ENCODE measurements at regions not wholly inside any gene's neighbourhood (a gene's known extent, or its start where the extent isn't known, plus 50 kb on each side); places are given as distances from the start of the nearest gene placed in this dataset.

DNA sequence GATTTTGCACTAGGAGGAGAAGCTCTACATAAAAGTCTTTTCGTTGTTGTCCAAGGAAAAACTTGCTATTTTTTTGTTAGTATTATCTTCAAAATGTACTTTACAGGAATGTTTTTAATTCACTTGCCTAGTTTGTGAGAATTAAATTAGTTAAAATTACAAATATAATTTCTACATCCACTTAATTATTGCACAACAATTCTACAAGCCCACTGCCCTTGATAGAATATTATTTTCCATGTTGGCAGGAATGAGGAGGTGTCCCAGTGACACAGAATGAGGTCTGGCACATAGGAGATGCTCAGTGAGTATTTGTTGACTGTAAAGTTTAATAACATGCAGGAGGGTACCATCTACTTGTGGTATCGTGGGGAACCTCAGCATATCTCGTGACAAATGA is 255.4 kb downstream of the SDHAF3 start:
- H3K79me2 ChIP-seq (ENCODE audit: control insufficient read depth, insufficient read depth, low read length, unreplicated experiment): no peaks in the 10 kb centered on the region
- no peaks in the 10 kb centered on the region for H3K36me3 ChIP-seq (ENCODE audit: insufficient read depth, low read length)
- H3K27ac ChIP-seq (ENCODE audit: low read depth, low read length): no peak overlapping the region
- no peaks in the 10 kb centered on the region for H3K27me3 ChIP-seq (ENCODE audit: insufficient read depth, low read length)
- H3K4me3 ChIP-seq (ENCODE audit: low read depth, low read length): no peak overlapping the region
- no peak overlapping the region for H2AFZ ChIP-seq (ENCODE audit: low read length, unreplicated experiment)
- H3K4me1 ChIP-seq (ENCODE audit: control insufficient read depth, insufficient read depth, low read length, unreplicated experiment): no peaks in the 10 kb centered on the region

DNA sequence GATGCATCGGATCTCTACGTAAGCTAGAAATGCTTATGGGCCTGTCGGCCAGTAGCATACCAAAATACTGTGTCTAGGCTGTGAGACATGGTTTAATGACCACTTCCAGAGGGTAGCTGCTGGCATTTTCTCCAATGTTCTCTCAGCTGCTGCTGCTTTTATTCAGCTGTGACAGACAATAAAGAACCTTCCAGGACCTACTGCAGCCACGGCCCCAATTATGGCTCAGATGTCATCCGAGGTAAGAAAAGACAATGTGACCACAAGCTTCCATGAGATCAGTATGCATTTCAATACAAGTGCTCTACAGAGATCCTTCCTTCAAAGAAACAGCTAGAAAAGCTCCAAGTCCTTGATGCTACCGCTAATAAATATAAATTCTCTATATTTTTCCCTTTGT is 256.2 kb downstream of the SDHAF3 start:
- no peaks in the 10 kb centered on the region for H3K4me1 ChIP-seq (ENCODE audit: control insufficient read depth, insufficient read depth, low read length, unreplicated experiment)
- H3K27me3 ChIP-seq (ENCODE audit: insufficient read depth, low read length): no peaks in the 10 kb centered on the region
- H3K36me3 ChIP-seq (ENCODE audit: insufficient read depth, low read length): no peaks in the 10 kb centered on the region
- H3K4me3 ChIP-seq (ENCODE audit: low read depth, low read length): no peak overlapping the region
- no peak overlapping the region for H3K27ac ChIP-seq (ENCODE audit: low read depth, low read length)
- no peaks in the 10 kb centered on the region for H3K79me2 ChIP-seq (ENCODE audit: control insufficient read depth, insufficient read depth, low read length, unreplicated experiment)
- no peak overlapping the region for H2AFZ ChIP-seq (ENCODE audit: low read length, unreplicated experiment)

DNA sequence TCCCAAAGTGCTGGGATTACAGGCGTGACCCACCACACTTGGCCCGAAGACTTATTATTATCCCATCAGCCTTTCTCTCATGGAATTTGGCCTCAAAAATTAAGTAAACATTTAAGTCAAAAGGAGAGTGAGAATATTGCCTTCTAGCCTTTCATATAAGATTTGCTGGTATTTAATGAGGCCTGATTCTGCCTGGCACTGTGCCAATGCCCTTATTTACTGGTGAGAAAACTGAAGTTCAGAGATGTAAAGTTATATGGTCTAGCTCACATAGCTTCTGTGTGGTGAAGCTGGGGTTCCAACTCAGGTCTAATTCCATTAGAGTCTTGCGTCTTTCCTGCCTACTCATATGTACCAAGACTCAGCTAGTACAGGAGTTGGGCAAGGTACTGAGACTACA is 260.2 kb downstream of the SDHAF3 start:
- no peak overlapping the region for H2AFZ ChIP-seq (ENCODE audit: low read length, unreplicated experiment)

DNA sequence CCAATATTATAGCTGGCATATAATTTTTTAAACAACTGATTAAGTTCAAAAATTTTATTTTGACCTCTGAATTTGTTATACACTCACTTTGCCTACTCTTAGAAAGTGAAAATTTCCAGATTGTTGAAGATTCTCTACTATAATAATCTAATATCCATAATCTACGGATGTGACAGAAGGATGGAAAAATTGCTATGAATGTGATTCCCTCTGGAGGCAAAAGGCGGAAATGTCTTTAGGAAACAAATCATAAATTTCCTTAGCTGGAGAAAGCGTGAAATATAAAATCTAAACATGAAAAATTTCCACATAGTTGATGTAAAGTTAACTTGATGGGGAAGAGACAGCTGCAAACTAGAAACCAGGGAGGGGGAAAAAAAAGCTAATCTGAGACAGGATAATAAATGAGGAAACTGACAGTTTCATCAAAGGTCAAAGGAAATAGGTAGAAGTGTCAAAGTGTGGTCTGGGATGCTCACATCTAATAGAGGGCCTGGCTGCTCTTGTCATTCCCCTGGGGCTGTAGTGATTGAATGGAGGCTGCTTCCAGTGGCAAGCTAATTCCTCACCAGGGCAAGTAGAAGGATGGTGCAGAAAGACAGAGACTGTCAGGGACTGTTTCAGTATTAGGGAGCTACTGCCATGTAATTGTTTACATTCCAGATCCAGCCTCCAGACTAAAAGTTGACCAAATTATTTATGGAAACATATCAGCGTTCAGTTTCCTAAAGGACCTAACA is 264.5 kb downstream of the SDHAF3 start:
- Histone ChIP-seq H2AFZ (ENCODE audit: low read length, unreplicated experiment) (no peak overlapping the region), H3K4me3 (ENCODE audit: low read depth, low read length) (no peak overlapping the region), H3K27me3 (ENCODE audit: insufficient read depth, low read length) (no peaks in the 10 kb centered on the region), H3K27ac (ENCODE audit: low read depth, low read length) (no peak overlapping the region), H3K4me1 (ENCODE audit: control insufficient read depth, insufficient read depth, low read length, unreplicated experiment) (peaks cover 3% of the 10 kb centered on the region), H3K79me2 (ENCODE audit: control insufficient read depth, insufficient read depth, low read length, unreplicated experiment) (no peaks in the 10 kb centered on the region), H3K36me3 (ENCODE audit: insufficient read depth, low read length) (no peaks in the 10 kb centered on the region)

More for the DNA sequence above, 260.2 kb downstream of the SDHAF3 start:
- Histone ChIP-seq H3K27ac (ENCODE audit: low read depth, low read length) (no peak overlapping the region), H3K4me3 (ENCODE audit: low read depth, low read length) (no peak overlapping the region), H3K79me2 (ENCODE audit: control insufficient read depth, insufficient read depth, low read length, unreplicated experiment) (no peaks in the 10 kb centered on the region), H3K36me3 (ENCODE audit: insufficient read depth, low read length) (no peaks in the 10 kb centered on the region), H3K4me1 (ENCODE audit: control insufficient read depth, insufficient read depth, low read length, unreplicated experiment) (peaks cover 3% of the 10 kb centered on the region), H3K27me3 (ENCODE audit: insufficient read depth, low read length) (no peaks in the 10 kb centered on the region)

DNA sequence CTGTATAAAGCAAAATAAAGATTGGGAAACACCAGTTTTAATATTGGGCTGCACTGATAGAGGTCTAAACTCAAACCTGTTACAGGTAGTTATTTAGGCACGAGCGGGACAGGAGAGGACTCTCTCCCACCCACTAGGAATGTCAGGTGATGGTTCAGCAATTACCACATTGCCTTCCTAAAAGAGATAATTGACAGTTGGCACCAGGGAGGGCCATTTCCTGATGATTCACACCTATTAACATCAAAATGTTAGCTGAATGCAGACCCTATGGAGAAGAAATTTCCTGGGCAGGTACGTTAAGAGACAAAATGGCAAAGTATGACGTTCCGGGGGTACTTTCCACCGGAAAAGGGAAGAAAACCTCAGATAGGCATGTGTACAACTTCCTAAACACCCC is 272.6 kb downstream of the SDHAF3 start:
- no peak overlapping the region for H2AFZ ChIP-seq (ENCODE audit: low read length, unreplicated experiment)
- no peaks in the 10 kb centered on the region for H3K27me3 ChIP-seq (ENCODE audit: insufficient read depth, low read length)
- no peaks in the 10 kb centered on the region for H3K36me3 ChIP-seq (ENCODE audit: insufficient read depth, low read length)
- no peak overlapping the region for H3K4me3 ChIP-seq (ENCODE audit: low read depth, low read length)
- H3K4me1 ChIP-seq (ENCODE audit: control insufficient read depth, insufficient read depth, low read length, unreplicated experiment): peaks cover 9% of the 10 kb centered on the region
- H3K27ac ChIP-seq (ENCODE audit: low read depth, low read length): no peak overlapping the region
- H3K79me2 ChIP-seq (ENCODE audit: control insufficient read depth, insufficient read depth, low read length, unreplicated experiment): no peaks in the 10 kb centered on the region

DNA sequence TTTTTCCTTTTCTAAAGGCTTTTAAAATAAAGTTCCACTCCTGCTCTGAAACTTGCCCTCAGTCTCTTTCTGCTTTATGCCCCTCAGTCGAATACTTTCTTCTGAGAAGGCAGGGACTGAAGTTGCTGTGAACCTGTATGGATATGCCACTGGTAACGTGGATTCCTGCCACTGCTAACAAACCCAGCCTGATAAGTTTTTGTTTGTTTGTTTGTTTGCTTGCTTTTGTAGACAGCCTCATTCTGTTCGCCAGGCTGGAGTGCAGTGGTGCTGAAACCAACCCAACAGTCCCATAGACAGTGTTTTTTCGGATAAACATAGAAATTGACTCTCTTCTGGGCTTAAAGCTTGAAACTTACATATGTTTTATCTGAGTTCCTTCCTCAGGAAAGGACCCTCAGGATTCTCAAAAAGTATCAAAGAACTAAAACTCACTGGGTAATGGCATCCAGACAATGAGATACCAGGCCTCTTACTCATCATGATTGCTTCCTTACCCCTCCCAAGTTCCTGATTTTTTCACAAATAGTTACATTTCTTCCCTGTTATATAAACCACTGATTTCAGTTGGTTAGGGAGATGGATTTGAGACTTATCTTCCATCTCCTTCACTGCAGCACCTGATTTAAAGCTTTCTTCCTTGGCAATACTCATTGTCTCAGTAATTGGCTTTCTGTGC is 273.6 kb downstream of the SDHAF3 start:
- Histone ChIP-seq H3K4me1 (ENCODE audit: control insufficient read depth, insufficient read depth, low read length, unreplicated experiment) (peaks cover 9% of the 10 kb centered on the region), H3K36me3 (ENCODE audit: insufficient read depth, low read length) (no peaks in the 10 kb centered on the region), H3K27me3 (ENCODE audit: insufficient read depth, low read length) (no peaks in the 10 kb centered on the region), H3K4me3 (ENCODE audit: low read depth, low read length) (no peak overlapping the region), H3K79me2 (ENCODE audit: control insufficient read depth, insufficient read depth, low read length, unreplicated experiment) (no peaks in the 10 kb centered on the region), H2AFZ (ENCODE audit: low read length, unreplicated experiment) (peak overlapping the region; percentile 34), H3K27ac (ENCODE audit: low read depth, low read length) (no peak overlapping the region)

DNA sequence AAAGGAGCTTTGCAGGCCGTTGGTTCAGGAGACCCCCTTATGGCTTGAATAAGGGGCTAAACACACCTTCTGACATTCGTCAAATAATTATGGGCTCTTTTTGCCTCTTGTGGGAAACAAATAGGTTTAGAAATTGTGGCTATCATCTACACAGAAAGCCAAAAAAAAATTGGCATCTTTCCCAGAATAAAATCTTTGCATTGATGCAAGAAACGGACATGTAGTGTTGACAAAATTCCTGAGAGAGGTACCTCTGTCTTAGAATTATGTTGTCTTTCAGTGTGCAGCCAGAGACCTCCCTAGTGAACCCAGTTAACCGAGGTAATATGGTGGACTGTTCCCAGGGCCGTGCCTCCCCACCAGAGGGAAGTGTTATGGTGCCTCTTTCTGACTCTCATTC is 283.9 kb downstream of the SDHAF3 start:
- Histone ChIP-seq H3K4me3 (ENCODE audit: low read depth, low read length) (no peak overlapping the region), H3K36me3 (ENCODE audit: insufficient read depth, low read length) (no peaks in the 10 kb centered on the region), H3K79me2 (ENCODE audit: control insufficient read depth, insufficient read depth, low read length, unreplicated experiment) (no peaks in the 10 kb centered on the region), H3K27me3 (ENCODE audit: insufficient read depth, low read length) (peaks cover 16% of the 10 kb centered on the region), H2AFZ (ENCODE audit: low read length, unreplicated experiment) (no peak overlapping the region), H3K4me1 (ENCODE audit: control insufficient read depth, insufficient read depth, low read length, unreplicated experiment) (peaks cover 3% of the 10 kb centered on the region), H3K27ac (ENCODE audit: low read depth, low read length) (no peak overlapping the region)

DNA sequence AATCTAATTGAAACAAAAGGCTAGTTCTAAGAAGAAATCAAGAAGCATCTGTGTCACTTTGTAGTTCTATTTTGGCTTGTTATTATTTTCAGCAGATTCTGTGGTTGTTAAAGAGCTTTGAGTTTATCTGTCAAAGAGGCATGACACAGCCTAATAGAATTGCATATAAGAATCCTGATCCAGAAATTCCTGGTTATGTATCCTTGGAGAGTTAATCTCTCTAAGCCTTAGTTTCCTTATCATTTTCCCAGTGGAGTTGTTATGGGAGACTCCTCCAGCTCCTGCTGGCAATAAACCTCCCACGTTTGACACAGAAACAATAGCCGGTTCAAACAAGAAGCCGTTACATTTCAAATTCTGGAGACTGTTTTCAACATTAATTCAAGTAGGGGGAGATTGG is 288.3 kb downstream of the SDHAF3 start:
- Histone ChIP-seq H2AFZ (ENCODE audit: low read length, unreplicated experiment) (no peak overlapping the region), H3K4me3 (ENCODE audit: low read depth, low read length) (no peak overlapping the region), H3K27ac (ENCODE audit: low read depth, low read length) (no peak overlapping the region), H3K79me2 (ENCODE audit: control insufficient read depth, insufficient read depth, low read length, unreplicated experiment) (no peaks in the 10 kb centered on the region), H3K4me1 (ENCODE audit: control insufficient read depth, insufficient read depth, low read length, unreplicated experiment) (no peaks in the 10 kb centered on the region), H3K27me3 (ENCODE audit: insufficient read depth, low read length) (peaks cover 20% of the 10 kb centered on the region), H3K36me3 (ENCODE audit: insufficient read depth, low read length) (no peaks in the 10 kb centered on the region)

DNA sequence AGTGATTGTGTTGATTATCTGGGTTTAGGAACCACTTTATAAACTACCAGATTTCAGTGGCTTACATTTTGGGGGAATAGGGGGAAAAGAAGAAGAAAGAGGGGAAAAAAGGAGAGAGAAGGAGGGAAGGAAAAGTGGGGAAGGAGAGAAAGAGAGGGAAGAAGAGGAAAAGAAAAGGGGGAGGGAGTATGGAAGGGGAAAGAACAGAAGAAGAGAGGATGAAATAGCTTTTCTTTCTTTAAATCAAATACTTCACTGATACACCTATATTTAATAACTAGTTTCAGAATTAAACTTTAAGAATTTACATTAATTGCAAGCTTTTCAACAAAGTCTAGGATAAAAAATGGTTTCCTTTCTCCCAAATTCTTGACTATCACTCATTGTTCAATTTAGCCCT is 289.6 kb downstream of the SDHAF3 start:
- Histone ChIP-seq H3K4me3 (ENCODE audit: low read depth, low read length) (no peak overlapping the region), H3K27ac (ENCODE audit: low read depth, low read length) (no peak overlapping the region), H3K36me3 (ENCODE audit: insufficient read depth, low read length) (no peaks in the 10 kb centered on the region), H3K27me3 (ENCODE audit: insufficient read depth, low read length) (peaks cover 16% of the 10 kb centered on the region), H3K79me2 (ENCODE audit: control insufficient read depth, insufficient read depth, low read length, unreplicated experiment) (no peaks in the 10 kb centered on the region), H3K4me1 (ENCODE audit: control insufficient read depth, insufficient read depth, low read length, unreplicated experiment) (no peaks in the 10 kb centered on the region), H2AFZ (ENCODE audit: low read length, unreplicated experiment) (no peak overlapping the region)

DNA sequence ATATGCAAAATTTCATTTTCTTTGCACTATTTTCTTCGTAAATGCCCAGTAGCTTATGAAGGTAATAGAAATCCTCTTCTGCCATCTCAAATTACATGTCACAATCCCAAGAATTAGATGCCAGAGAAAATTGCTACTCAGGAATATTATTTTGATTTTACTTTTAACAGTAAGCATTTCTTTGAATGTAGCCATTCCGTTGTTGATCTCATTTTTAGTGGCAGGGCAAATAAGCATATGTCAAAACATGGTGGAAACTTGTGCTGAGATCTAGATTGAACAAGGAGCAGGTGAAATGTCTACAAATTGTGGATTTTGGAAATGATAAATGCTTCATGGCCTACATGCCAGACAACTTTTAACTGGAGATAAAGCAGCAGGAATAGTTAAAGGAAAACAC is 291.8 kb downstream of the SDHAF3 start:
- Histone ChIP-seq H3K27me3 (ENCODE audit: insufficient read depth, low read length) (peaks cover 8% of the 10 kb centered on the region; the same call in 1 of the 2 replicates), H2AFZ (ENCODE audit: low read length, unreplicated experiment) (no peak overlapping the region), H3K4me1 (ENCODE audit: control insufficient read depth, insufficient read depth, low read length, unreplicated experiment) (no peaks in the 10 kb centered on the region), H3K36me3 (ENCODE audit: insufficient read depth, low read length) (no peaks in the 10 kb centered on the region), H3K79me2 (ENCODE audit: control insufficient read depth, insufficient read depth, low read length, unreplicated experiment) (no peaks in the 10 kb centered on the region), H3K27ac (ENCODE audit: low read depth, low read length) (no peak overlapping the region), H3K4me3 (ENCODE audit: low read depth, low read length) (no peak overlapping the region)

DNA sequence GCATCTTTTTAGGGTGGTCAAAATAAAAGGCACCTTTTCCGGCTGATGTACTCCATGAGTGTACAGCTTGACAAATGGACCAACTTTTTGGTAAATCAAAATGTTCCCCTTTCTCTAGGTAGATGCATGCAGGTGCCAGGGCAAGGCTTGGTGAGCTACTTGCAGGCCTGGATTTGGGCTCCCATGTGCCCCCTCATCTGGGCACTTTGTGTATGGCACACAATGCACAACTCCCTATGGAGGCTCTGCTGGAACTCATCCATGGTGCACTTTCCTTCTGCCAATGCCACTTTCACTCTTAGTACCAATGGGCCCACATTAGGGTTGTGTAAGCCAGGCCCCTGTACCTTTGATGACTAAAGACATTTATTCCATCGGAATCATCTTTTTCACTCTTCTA is 300.8 kb downstream of the SDHAF3 start:
- no peak overlapping the region for H2AFZ ChIP-seq (ENCODE audit: low read length, unreplicated experiment)
- no peaks in the 10 kb centered on the region for H3K4me1 ChIP-seq (ENCODE audit: control insufficient read depth, insufficient read depth, low read length, unreplicated experiment)
- H3K79me2 ChIP-seq (ENCODE audit: control insufficient read depth, insufficient read depth, low read length, unreplicated experiment): no peaks in the 10 kb centered on the region
- H3K4me3 ChIP-seq (ENCODE audit: low read depth, low read length): no peak overlapping the region
- H3K27me3 ChIP-seq (ENCODE audit: insufficient read depth, low read length): no peaks in the 10 kb centered on the region; the same call in none of the 2 replicates
- H3K36me3 ChIP-seq (ENCODE audit: insufficient read depth, low read length): no peaks in the 10 kb centered on the region
- H3K27ac ChIP-seq (ENCODE audit: low read depth, low read length): no peak overlapping the region

All from ACC112 (cell line).